NCI-H82 treated with DMSO at 0.1 percent for 48 hours (cell line): ENCODE measurements at regions not wholly inside any gene's neighbourhood (a gene's known extent, or its start where the extent isn't known, plus 50 kb on each side); places are given as distances from the start of the nearest gene placed in this dataset.
"Not testable (repeated sequence)": the region's sequence is repeated elsewhere in the genome, so short reads cannot be mapped to it uniquely, and the experiment has no call there.

Experiments
- DNase-seq: peaks from one replicate; lab custom pipeline; 2025; ENCODE audit not compliant: unreplicated experiment; lab: John Stamatoyannopoulos, UW

DNA sequence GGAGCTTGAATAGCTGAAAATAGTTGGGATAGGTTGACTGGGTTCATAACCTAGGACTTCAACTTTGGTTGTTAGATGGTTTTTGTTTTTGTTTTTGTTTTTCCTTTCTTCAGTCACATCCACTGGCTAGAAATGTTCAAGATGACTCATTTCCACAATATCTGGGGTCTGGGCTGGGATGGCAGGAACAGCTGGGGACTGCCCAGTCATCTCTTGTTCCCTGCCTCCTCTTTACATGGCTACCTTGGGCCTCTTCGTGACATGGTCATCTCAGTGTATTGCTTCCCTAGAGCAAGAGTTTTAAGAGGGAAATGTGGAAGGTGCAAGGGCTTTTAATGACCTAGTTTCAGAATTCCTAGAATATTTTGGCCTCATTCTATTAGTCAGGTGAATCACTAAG lies 915.8 kb downstream of the XPNPEP1 start:
- DNase-seq, result no peak

GRCh38 chr10:108990441-108990840 lies 932.9 kb downstream of the XPNPEP1 start:
- DNase-seq, result no peak

- DNase-seq, result no peak
Observed at GRCh38 chr10:108989976-108990375, 933.3 kb downstream of the XPNPEP1 start.

- no peak for DNase-seq
Observed at GRCh38 chr10:108982159-108982558, 941.2 kb downstream of the XPNPEP1 start.

GRCh38 chr10:108980869-108981268 lies 942.4 kb downstream of the XPNPEP1 start:
- DNase-seq, result no peak

DNA sequence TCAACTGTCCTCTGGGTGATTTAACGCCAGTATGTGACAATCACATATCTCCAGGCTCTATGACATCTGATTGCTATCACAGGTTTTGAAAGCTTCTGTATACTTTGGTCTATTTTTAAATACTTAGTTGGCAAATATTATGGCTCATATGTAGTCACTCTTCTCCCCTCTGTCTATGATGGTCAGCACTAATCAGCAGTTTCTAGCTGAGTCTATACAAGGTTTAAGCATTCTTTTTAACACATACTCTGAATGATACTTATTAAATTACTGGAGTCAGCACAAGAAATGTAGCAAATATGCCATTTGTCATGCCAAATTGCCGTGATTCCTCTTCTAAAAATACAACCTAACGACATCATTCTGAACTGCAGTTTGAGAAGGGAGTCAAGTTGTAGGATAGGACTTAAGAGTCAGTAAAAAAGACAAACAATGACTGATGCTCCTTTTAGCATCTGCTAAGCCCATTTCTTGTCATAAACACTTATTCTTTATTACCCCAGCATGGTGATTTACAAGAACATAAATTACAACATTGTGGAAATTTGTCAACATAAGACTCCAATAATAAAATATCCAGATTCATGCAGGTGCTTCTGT lies 947.8 kb downstream of the XPNPEP1 start:
- DNase-seq, result no peak

DNA sequence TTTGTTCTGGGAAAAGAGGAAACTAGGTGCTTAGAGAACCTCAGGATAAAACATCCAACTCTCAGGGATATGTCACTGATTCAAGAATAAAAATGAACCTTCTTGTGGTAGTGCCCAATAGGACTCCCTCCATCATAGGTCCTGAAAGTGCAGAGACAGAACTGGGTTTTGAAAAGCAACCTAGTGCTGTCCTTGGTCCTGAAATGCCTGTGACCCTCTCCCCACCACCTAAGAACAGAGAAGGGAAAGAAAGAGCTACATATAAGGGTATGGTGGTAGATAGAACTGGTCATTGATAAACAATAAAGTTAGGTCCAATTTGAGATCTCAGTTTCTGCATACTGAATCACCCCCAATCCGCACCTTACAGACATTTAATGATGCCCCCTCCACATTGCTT lies 953.3 kb downstream of the XPNPEP1 start:
- DNase-seq, result no peak

DNA sequence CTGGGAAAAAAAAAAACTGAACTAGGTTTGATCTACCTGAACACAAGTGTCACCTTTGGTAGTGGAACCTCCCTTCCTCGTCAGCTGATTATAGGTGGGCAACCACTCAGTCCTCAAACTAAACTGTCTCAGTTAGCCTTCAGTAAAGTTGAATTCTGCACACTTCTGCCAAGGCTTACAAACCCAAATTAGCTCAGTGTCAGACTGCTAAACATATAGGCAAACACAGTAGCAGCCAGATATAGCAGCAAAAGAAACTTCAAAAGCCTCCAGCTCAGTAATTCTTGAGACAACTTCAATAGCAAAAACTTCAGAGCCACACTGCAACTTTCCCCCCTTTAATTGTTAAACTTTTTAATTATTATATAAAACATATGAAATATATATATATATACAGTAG lies 956.9 kb downstream of the XPNPEP1 start:
- no peak for DNase-seq

DNA sequence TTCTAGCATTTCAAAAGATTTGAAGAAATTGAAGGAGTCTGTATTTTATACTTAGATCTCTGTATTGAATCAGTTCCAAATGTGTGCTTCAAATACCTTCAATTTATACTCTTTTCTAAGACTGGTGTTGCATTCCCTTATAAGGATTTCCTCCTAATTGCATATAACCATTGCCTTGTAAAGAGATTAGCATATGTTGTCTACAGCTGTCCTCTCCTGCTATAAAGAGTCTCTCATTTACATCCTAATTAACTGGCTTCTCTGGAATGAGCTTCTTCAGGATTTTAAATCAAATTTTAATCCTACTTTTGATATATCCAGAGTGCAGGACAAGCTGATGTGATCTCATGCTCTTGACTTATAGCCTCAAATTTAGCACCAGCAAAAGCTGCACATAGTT lies 957.3 kb downstream of the XPNPEP1 start:
- peak; percentile 15 for DNase-seq

DNA sequence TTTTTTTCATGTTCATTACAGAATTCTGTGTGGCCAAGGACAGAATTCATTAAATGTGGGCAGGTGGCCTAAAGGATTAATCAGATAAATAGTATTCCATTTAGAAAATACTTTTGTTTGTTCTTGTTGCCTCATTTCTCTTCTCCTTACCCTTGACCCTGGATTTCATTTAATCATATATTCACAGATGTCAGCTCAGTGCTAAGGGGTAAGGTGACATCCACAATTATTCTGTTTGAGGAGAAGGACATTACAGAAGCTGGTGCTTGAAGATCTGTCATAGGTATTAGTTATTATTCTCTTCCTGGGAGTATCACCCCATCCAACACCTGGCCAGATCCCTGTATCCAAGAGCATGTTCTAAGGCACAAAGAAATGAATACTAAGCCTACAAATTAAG lies 961.1 kb downstream of the XPNPEP1 start:
- no peak for DNase-seq

DNA sequence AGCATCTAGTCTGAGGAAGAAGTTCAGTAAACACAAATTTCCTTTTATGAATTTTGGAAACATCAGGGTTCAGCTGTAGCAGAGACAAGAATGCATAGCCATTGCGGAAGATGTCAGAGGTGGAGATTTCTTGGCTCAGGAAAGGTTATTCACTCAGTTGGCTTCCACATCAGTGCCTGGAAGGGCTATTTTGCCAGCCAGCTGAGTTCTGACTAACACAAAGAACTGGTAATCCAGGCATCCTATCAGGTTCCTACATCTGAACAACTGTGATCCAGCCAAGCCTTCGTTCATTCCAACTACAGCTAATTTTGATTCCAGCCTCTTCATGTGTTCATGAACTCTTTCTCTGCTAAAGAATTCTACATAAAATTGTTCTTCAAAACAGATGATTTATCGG lies 965.6 kb downstream of the XPNPEP1 start:
- no peak for DNase-seq

- no peak for DNase-seq
Observed at GRCh38 chr10:108956149-108956548, 967.2 kb downstream of the XPNPEP1 start.

GRCh38 chr10:108920029-108920428 lies 1003.3 kb downstream of the XPNPEP1 start:
- DNase-seq, result not testable (repeated sequence)

DNA sequence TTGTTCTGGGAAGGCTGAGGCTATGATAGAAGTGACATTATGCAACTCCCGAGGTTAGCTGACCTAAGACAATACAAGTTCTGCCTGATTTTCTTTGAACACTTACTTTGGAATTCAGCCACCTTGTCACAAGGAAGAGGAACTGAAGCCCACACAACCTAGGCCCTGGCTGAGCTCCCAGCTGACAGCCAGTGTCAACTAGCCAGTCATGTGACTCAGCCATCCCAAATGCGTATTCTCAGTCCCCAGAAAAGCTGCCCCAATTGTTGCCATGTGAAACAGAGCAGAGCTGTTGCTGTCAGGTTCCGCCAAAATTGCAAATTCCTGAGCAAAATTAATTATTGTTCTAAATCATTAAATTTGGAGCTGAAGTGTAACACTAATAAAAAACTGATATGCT lies 1010.0 kb downstream of the XPNPEP1 start:
- DNase-seq, result no peak

GRCh38 chr10:108911814-108912541 lies 1011.3 kb downstream of the XPNPEP1 start:
- DNase-seq, result peak; percentile 59

GRCh38 chr10:108908096-108908495 lies 1015.2 kb downstream of the XPNPEP1 start:
- DNase-seq, result no peak

DNA sequence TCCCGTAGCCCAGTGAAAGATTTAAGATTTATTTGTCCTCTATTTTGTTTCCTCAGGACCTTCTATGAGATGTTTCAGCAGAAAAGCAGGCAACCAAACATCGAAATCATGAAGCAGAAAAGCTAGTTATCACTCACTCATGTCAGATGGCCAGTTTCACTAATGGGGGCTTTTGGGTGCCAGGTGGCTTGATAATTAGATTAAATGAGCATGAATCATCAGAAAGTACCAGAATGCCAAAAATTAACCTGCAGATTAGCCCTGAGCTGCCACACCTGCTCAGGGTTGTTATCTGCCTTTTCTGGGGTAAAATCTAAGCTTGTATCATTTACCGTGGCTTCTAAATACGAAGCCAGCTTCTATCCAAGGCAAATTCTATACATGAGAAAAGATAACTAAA lies 1017.5 kb downstream of the XPNPEP1 start:
- peak; percentile 32 for DNase-seq

DNA sequence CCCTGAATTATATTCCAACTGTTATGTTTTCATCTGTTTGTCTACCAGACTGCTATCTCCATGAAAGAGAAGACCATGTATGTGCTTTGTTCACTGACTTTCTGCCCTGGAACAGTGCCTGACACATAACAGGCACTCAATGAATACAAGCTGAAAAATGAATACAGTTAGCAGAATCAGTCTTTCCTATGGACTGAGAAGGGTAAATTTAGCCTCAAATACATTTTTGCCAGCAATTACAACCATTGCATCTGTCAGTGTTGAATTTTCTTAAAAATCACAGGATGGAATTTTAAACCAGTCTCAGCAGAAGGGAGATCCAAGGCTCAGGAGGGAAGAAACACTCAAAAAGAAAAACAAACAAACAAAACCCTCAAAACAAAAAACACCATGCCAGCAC lies 1018.1 kb downstream of the XPNPEP1 start:
- DNase-seq, result no peak

- DNase-seq, result no peak
Observed at GRCh38 chr10:108904163-108904838, 1019.0 kb downstream of the XPNPEP1 start.

- DNase-seq, result no peak
Observed at GRCh38 chr10:108902619-108903285, 1020.6 kb downstream of the XPNPEP1 start.

DNA sequence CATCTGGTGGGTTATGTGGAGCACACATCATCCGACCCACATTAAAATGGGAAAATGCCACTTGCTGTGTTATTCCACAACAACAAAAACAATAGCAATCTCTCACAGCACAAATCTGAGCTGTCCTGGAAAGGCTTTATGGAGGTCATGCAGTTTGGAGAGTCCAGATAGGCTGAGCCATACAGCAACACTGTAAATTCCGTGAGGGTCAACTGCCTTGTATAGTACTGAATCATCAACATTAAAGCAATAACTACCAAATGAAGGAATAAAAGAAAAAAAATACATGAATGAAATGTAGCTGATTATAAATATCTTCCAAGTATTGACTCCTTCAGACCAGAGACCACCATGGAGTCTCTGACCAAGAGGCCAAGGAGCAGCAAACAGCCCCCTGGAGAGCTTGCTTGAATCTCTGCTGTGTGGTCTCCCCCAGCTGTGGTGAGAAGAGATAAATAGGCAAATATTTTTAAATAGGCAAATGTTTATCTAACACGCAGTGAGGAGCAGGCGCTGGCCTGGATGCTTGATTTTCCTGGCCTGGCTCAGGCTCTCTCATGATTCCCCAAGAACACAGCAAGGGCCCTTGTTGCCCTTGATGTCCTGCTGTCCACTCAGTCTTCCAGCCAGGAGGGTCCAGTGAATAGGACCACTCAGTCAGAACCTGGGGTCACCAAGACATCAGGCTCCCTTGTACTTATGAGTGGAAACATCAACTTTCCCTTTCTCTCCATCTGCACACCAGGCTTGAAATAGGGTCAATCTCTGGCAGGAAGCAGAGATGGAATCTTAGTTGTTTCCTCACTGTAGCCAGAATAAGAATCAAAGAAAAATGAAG lies 1021.3 kb downstream of the XPNPEP1 start:
- DNase-seq, result no peak
